Skeletal muscle tissue (tissue), 3 donors: ENCODE measurements at regions not wholly inside any gene's neighbourhood (a gene's known extent, or its start where the extent isn't known, plus 50 kb on each side); places are given as distances from the start of the nearest gene placed in this dataset.

Experiments used
- H3K27ac ChIP-seq: one replicate; pipeline ENCODE4 v1.7.0; 2013; ENCODE audit warnings: mild to moderate bottlenecking, low read depth, low read length, inconsistent platforms
- H3K27me3 ChIP-seq, 3 donors: one replicate each; pipeline ENCODE4 v1.7.0; 2013; ENCODE audit warnings: low read length in 3 of 3; ENCODE audit not compliant: control insufficient read depth in 3 of 3, insufficient read depth in 3 of 3
- H3K36me3 ChIP-seq, 3 donors: one replicate each; pipeline ENCODE4 v1.7.0; 2013; ENCODE audit warnings: low read length in 3 of 3; ENCODE audit not compliant: control insufficient read depth in 3 of 3, insufficient read depth in 3 of 3
- H3K4me1 ChIP-seq, 3 donors: one replicate each; pipeline ENCODE4 v1.7.0; 2013; ENCODE audit warnings: low read length in 3 of 3, mild to moderate bottlenecking in 3 of 3; ENCODE audit not compliant: control insufficient read depth in 3 of 3, insufficient read depth in 3 of 3
- H3K4me3 ChIP-seq, 3 donors: one replicate each; pipeline ENCODE4 v1.7.0; 2013; ENCODE audit warnings: low read length in 3 of 3
- H3K9ac ChIP-seq, 3 donors: one replicate each; pipeline ENCODE4 v1.7.0; 2013; ENCODE audit warnings: low read length in 3 of 3, mild to moderate bottlenecking in 3 of 3, moderate library complexity in 2 of 3, low read depth in 1 of 3
- H3K9me3 ChIP-seq, 3 donors: one replicate each; pipeline ENCODE4 v1.7.0; 2013; ENCODE audit warnings: low read length in 3 of 3; ENCODE audit not compliant: control insufficient read depth in 3 of 3
- donor health status: Osteomylitis.

- no peak overlapping the region for H3K9ac ChIP-seq
- H3K27me3 ChIP-seq = no peaks in the 10 kb centered on the region
- no peaks in the 10 kb centered on the region for H3K36me3 ChIP-seq
- H3K27ac ChIP-seq = no peak overlapping the region
- no peaks in the 10 kb centered on the region for H3K4me1 ChIP-seq
- H3K4me3 ChIP-seq = no peak overlapping the region
- H3K9me3 ChIP-seq = no peaks in the 10 kb centered on the region
Measured at GRCh38 chr5:119919279-119919678, 289.9 kb downstream of the FAM170A start.

- no peaks in the 10 kb centered on the region for H3K27me3 ChIP-seq
- no peak overlapping the region for H3K9ac ChIP-seq
- H3K36me3 ChIP-seq = no peaks in the 10 kb centered on the region
- no peaks in the 10 kb centered on the region for H3K9me3 ChIP-seq
- H3K4me3 ChIP-seq = no peak overlapping the region
- H3K4me1 ChIP-seq = no peaks in the 10 kb centered on the region
- no peak overlapping the region for H3K27ac ChIP-seq
Measured at GRCh38 chr5:119926301-119926700, 296.9 kb downstream of the FAM170A start.

- no peak overlapping the region for H3K4me3 ChIP-seq
- H3K9ac ChIP-seq = no peak overlapping the region
- no peaks in the 10 kb centered on the region for H3K9me3 ChIP-seq
- H3K27me3 ChIP-seq = no peaks in the 10 kb centered on the region
- no peak overlapping the region for H3K27ac ChIP-seq
- no peaks in the 10 kb centered on the region for H3K4me1 ChIP-seq
- no peaks in the 10 kb centered on the region for H3K36me3 ChIP-seq
Measured at GRCh38 chr5:119928974-119929373, 299.6 kb downstream of the FAM170A start.

- H3K4me1 ChIP-seq = no peaks in the 10 kb centered on the region
- no peaks in the 10 kb centered on the region for H3K27me3 ChIP-seq
- H3K27ac ChIP-seq = no peak overlapping the region
- H3K4me3 ChIP-seq = no peak overlapping the region
- no peak overlapping the region for H3K9ac ChIP-seq
- no peaks in the 10 kb centered on the region for H3K9me3 ChIP-seq
- H3K36me3 ChIP-seq = no peaks in the 10 kb centered on the region
Measured at GRCh38 chr5:119930490-119930889, 301.1 kb downstream of the FAM170A start.

- Histone ChIP-seq H3K27ac (no peak overlapping the region), H3K4me3 (no peak overlapping the region), H3K9ac (no peak overlapping the region), H3K36me3 (no peaks in the 10 kb centered on the region), H3K27me3 (no peaks in the 10 kb centered on the region), H3K4me1 (no peaks in the 10 kb centered on the region), H3K9me3 (peaks cover 0 to 1% (median 0%) of the 10 kb centered on the region in 3 donors)
Measured at GRCh38 chr5:119943148-119943547, 313.8 kb downstream of the FAM170A start.

GRCh38 chr5:119945691-119946090 is 316.3 kb downstream of the FAM170A start:
- no peaks in the 10 kb centered on the region for H3K27me3 ChIP-seq
- H3K9ac ChIP-seq = no peak overlapping the region
- no peaks in the 10 kb centered on the region for H3K9me3 ChIP-seq
- H3K4me1 ChIP-seq = no peaks in the 10 kb centered on the region
- H3K4me3 ChIP-seq = no peak overlapping the region
- no peaks in the 10 kb centered on the region for H3K36me3 ChIP-seq
- H3K27ac ChIP-seq = no peak overlapping the region

- Histone ChIP-seq H3K4me1 (no peaks in the 10 kb centered on the region), H3K4me3 (no peak overlapping the region), H3K27me3 (no peaks in the 10 kb centered on the region), H3K9ac (no peak overlapping the region), H3K36me3 (no peaks in the 10 kb centered on the region), H3K9me3 (no peaks in the 10 kb centered on the region), H3K27ac (no peak overlapping the region)
Measured at GRCh38 chr5:119948162-119948561, 318.8 kb downstream of the FAM170A start.

- no peak overlapping the region for H3K27ac ChIP-seq
- H3K9me3 ChIP-seq = no peaks in the 10 kb centered on the region
- no peak overlapping the region for H3K4me3 ChIP-seq
- no peaks in the 10 kb centered on the region for H3K27me3 ChIP-seq
- H3K36me3 ChIP-seq = no peaks in the 10 kb centered on the region
- H3K9ac ChIP-seq = no peak overlapping the region
- no peaks in the 10 kb centered on the region for H3K4me1 ChIP-seq
Measured at GRCh38 chr5:119949426-119949999, 320.2 kb downstream of the FAM170A start.

GRCh38 chr5:119951330-119951934 is 322.1 kb downstream of the FAM170A start:
- Histone ChIP-seq H3K4me1 (no peaks in the 10 kb centered on the region), H3K27ac (no peak overlapping the region), H3K27me3 (no peaks in the 10 kb centered on the region), H3K9ac (no peak overlapping the region), H3K4me3 (no peak overlapping the region), H3K9me3 (no peaks in the 10 kb centered on the region), H3K36me3 (no peaks in the 10 kb centered on the region)

GRCh38 chr5:119953474-119953873 is 324.1 kb downstream of the FAM170A start:
- no peaks in the 10 kb centered on the region for H3K27me3 ChIP-seq
- H3K9me3 ChIP-seq = no peaks in the 10 kb centered on the region
- H3K4me1 ChIP-seq = no peaks in the 10 kb centered on the region
- H3K9ac ChIP-seq = no peak overlapping the region
- H3K27ac ChIP-seq = no peak overlapping the region
- no peak overlapping the region for H3K4me3 ChIP-seq
- H3K36me3 ChIP-seq = no peaks in the 10 kb centered on the region
